A673 (cell line): ENCODE measurements at regions not wholly inside any gene's neighbourhood (a gene's known extent, or its start where the extent isn't known, plus 50 kb on each side); places are given as distances from the start of the nearest gene placed in this dataset.

Source experiments
- BruUV-seq: library from RNA; stranded (reverse); fragments of 400-500 nt; replicated peaks from 2 replicates; lab custom pipeline; 2021; lab: Mats Ljungman, UMichigan
- CTCF ChIA-PET: fragments of 300-600 bp; sonication (Branson Sonifier 250); formaldehyde crosslinking; loops from one replicate; lab custom pipeline; 2022; ENCODE audit warnings: antibody characterized with exemption; lab: Charles Lee
- POLR2A ChIA-PET: fragments of 300-600 bp; sonication (Branson Sonifier 250); formaldehyde crosslinking; loops from one replicate; lab custom pipeline; 2022; ENCODE audit warnings: antibody characterized with exemption; ENCODE audit not compliant: low non-redundant PET; lab: Charles Lee
- DNase-seq: peaks from one replicate; pipeline ENCODE4 v3.0.0-alpha.2; 2015; ENCODE audit warnings: low spot score
- H3K27ac ChIP-seq: fragments of 200-600 bp; sonication (generic); 2 replicates; pipeline ENCODE4 v1.5.1; 2016; ENCODE audit warnings: mixed run types, low read depth, mild to moderate bottlenecking, mixed read lengths, antibody characterized with exemption, low read length; ENCODE audit not compliant: poor library complexity, severe bottlenecking
- H3K27me3 ChIP-seq: fragments of 200-600 bp; sonication (generic); replicated peaks from 2 replicates; pipeline ENCODE4 v1.6.1; 2017; ENCODE audit warnings: mixed run types, low read depth, mild to moderate bottlenecking, mixed read lengths, antibody characterized with exemption, low read length; ENCODE audit not compliant: insufficient read depth, poor library complexity
- H3K36me3 ChIP-seq: fragments of 200-600 bp; sonication (generic); 2 replicates; pipeline ENCODE4 v1.6.1; 2016; ENCODE audit warnings: mixed run types, mild to moderate bottlenecking, mixed read lengths, antibody characterized with exemption, low read length; ENCODE audit not compliant: insufficient read depth, poor library complexity, severe bottlenecking
- H3K4me1 ChIP-seq: fragments of 200-600 bp; sonication (generic); 2 replicates; pipeline ENCODE4 v1.6.1; 2017; ENCODE audit warnings: mixed run types, mild to moderate bottlenecking, mixed read lengths, antibody characterized with exemption, low read length; ENCODE audit not compliant: insufficient read depth, poor library complexity, severe bottlenecking
- H3K4me3 ChIP-seq: fragments of 200-600 bp; sonication (generic); 2 replicates; pipeline ENCODE4 v1.5.1; 2016; ENCODE audit warnings: low read depth, mixed run types, mild to moderate bottlenecking, mixed read lengths, low read length; ENCODE audit not compliant: poor library complexity, severe bottlenecking
- H3K9me3 ChIP-seq: fragments of 200-600 bp; sonication (generic); 2 replicates; pipeline ENCODE4 v1.6.1; 2016; ENCODE audit warnings: mixed run types, low read depth, mild to moderate bottlenecking, mixed read lengths, antibody characterized with exemption, low read length; ENCODE audit not compliant: poor library complexity, severe bottlenecking
- EZH2 ChIP-seq: fragments of 200-600 bp; sonication (generic); IDR thresholded peaks from 2 replicates; pipeline ENCODE4 v1.6.1; 2017; ENCODE audit warnings: borderline replicate concordance, low read depth, mild to moderate bottlenecking, mixed read lengths, antibody characterized with exemption, low read length; ENCODE audit not compliant: poor library complexity, severe bottlenecking
- intact Hi-C: fragments of 100-400 bp; cut with micrococcal nuclease; formaldehyde crosslinking; loops from one replicate; pipeline ENCODE4 v1.10.0; 2022; ENCODE audit not compliant: unreplicated experiment
- TF ChIP-seq, protein P1 (sequence below): fragments of 300-800, 200-600 bp; sonication (generic); conservative IDR thresholded peaks from 2 replicates; pipeline ENCODE4 v1.5.1; 2017; ENCODE audit warnings: low read depth, mild to moderate bottlenecking, antibody characterized with exemption, low read length, moderate library complexity, mixed read lengths

DNA sequence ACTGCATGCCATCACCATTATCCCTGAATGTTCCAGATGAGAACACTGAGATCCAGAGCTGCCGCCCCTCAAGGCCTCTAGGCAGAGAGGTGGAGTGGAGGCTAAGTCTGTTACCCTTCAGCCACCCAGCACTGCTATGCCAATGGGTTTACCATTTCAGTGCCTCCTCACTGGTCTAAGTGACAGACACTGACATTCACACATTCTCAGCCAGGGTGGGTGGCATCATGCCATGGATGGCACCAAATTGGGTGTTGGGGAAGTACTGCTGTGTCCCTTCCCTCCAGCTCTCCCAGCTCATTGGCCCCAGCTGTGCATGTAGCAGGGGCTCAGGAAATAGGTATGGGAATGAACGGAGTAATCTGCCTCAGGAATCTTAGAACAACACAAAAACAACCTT is 96.8 kb upstream of the PLET1 start:
- Histone ChIP-seq H3K9me3 (no peaks in the 10 kb centered on the region), H3K36me3 (no peaks in the 10 kb centered on the region), H3K27ac (no peak overlapping the region), H3K27me3 (no peaks in the 10 kb centered on the region), H3K4me1 (peaks cover 8% of the 10 kb centered on the region), H3K4me3 (no peak overlapping the region)
- BruUV-seq: no TSS peak
- DNase-seq: no peak
- CTCF ChIA-PET: no interaction called here
- intact Hi-C loops: no loop called here
- TF ChIP-seq EZH2: no peak
- TF ChIP-seq, protein P1, sequence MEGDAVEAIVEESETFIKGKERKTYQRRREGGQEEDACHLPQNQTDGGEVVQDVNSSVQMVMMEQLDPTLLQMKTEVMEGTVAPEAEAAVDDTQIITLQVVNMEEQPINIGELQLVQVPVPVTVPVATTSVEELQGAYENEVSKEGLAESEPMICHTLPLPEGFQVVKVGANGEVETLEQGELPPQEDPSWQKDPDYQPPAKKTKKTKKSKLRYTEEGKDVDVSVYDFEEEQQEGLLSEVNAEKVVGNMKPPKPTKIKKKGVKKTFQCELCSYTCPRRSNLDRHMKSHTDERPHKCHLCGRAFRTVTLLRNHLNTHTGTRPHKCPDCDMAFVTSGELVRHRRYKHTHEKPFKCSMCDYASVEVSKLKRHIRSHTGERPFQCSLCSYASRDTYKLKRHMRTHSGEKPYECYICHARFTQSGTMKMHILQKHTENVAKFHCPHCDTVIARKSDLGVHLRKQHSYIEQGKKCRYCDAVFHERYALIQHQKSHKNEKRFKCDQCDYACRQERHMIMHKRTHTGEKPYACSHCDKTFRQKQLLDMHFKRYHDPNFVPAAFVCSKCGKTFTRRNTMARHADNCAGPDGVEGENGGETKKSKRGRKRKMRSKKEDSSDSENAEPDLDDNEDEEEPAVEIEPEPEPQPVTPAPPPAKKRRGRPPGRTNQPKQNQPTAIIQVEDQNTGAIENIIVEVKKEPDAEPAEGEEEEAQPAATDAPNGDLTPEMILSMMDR: no peak
- POLR2A ChIA-PET: interaction anchor here (0.8 kb wide), 1 partner anchor 63 kb away, joined by 5 read pairs; no protein-coding TSS in a partner anchor

DNA sequence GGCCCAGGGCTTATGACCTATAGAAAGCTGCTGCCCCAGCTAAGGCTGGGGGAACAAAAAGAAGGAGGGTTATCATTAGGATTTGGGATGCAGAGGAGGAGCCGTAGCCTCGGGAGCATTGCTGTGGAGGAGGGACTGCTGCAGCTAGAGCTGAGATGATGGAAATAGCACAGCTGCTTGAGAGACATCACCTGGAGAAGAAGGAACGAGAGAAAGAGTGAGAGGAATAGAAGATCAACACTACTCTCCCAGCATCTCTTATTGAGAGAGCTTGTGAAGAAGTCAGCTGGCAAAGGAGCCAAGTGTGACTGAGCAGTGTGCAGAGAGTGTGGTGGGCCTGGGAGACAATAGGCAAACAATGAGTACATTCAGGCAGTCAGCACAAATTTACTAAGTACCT is 100.7 kb upstream of the PLET1 start:
- BruUV-seq: no TSS peak
- CTCF ChIA-PET: no interaction called here

DNA sequence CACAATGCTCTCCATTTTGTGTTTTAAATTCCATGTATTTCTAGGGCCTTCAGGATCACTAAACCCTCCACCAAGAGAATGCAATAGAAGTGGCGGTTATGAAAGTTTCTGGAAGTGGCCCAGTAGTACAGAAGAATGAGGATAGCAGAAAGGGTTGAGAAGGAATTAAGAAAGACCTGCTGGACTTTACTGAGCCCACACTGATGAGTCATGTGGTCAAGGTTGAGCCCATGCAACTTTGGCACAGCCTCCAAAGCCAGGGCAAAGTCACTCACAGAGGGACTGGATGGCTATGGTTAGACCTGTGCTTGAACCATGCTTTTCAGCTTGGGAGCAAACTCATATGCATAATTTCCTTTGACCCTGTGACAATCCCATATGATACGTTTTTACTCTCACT is 102.9 kb upstream of the PLET1 start:
- no peaks in the 10 kb centered on the region for H3K9me3 ChIP-seq
- ChIA-PET POLR2A (no interaction called here), CTCF (no interaction called here)
- no peak overlapping the region for H3K4me3 ChIP-seq
- no peaks in the 10 kb centered on the region for H3K4me1 ChIP-seq
- intact Hi-C loops: no loop called here
- no peaks in the 10 kb centered on the region for H3K27me3 ChIP-seq
- no peak for DNase-seq
- no peak overlapping the region for H3K27ac ChIP-seq
- BruUV-seq: no TSS peak
- TF ChIP-seq, protein P1: no peak
- TF ChIP-seq EZH2: no peak
- H3K36me3 ChIP-seq: no peaks in the 10 kb centered on the region

More for the DNA sequence above, 100.7 kb upstream of the PLET1 start:
- no peaks in the 10 kb centered on the region for H3K9me3 ChIP-seq
- POLR2A ChIA-PET: no interaction called here
- no peaks in the 10 kb centered on the region for H3K27me3 ChIP-seq
- DNase-seq: no peak
- no peaks in the 10 kb centered on the region for H3K4me1 ChIP-seq
- no peak overlapping the region for H3K4me3 ChIP-seq
- H3K36me3 ChIP-seq: no peaks in the 10 kb centered on the region
- intact Hi-C loops: no loop called here
- no peak overlapping the region for H3K27ac ChIP-seq
- TF ChIP-seq, protein P1: no peak
- TF ChIP-seq EZH2: no peak
